Kidney glomerular epithelial cell (primary cell): ENCODE measurements at regions not wholly inside any gene's neighbourhood (a gene's known extent, or its start where the extent isn't known, plus 50 kb on each side); places are given as distances from the start of the nearest gene placed in this dataset.
"Not testable (repeated sequence)": the region's sequence is repeated elsewhere in the genome, so short reads cannot be mapped to it uniquely, and the experiment has no call there.

Experiments
- DNase-seq: peaks from one replicate; lab custom pipeline; 2025; lab: John Stamatoyannopoulos, UW

GRCh38 chr3:88807491-88808105, 299.8 kb upstream of the EPHA3 start:
- DNase-seq = peak; percentile 37

GRCh38 chr3:88809993-88810392, 297.4 kb upstream of the EPHA3 start:
- DNase-seq = no peak

GRCh38 chr3:88810455-88810854, 297.0 kb upstream of the EPHA3 start:
- DNase-seq = no peak

- DNase-seq = no peak
Measured at GRCh38 chr3:88811096-88811495, 296.3 kb upstream of the EPHA3 start.

GRCh38 chr3:88812576-88812975, 294.8 kb upstream of the EPHA3 start:
- no peak for DNase-seq

- DNase-seq = no peak
Measured at GRCh38 chr3:88816445-88816844, 291.0 kb upstream of the EPHA3 start.

GRCh38 chr3:88824666-88825564, 282.5 kb upstream of the EPHA3 start:
- DNase-seq = no peak

GRCh38 chr3:88828466-88828865, 279.0 kb upstream of the EPHA3 start:
- no peak for DNase-seq

- no peak for DNase-seq
Measured at GRCh38 chr3:88852606-88853005, 254.8 kb upstream of the EPHA3 start.

GRCh38 chr3:88863196-88863595, 244.2 kb upstream of the EPHA3 start:
- no peak for DNase-seq

GRCh38 chr3:88876724-88877123, 230.7 kb upstream of the EPHA3 start:
- DNase-seq = no peak

GRCh38 chr3:88879905-88880304, 227.5 kb upstream of the EPHA3 start:
- no peak for DNase-seq

GRCh38 chr3:88882121-88882520, 225.3 kb upstream of the EPHA3 start:
- DNase-seq = peak; percentile 41

GRCh38 chr3:88886624-88887023, 220.8 kb upstream of the EPHA3 start:
- not testable (repeated sequence) for DNase-seq

GRCh38 chr3:88896026-88896425, 211.4 kb upstream of the EPHA3 start:
- no peak for DNase-seq

GRCh38 chr3:88912294-88912877, 195.0 kb upstream of the EPHA3 start:
- DNase-seq = no peak

GRCh38 chr3:88918841-88919240, 188.6 kb upstream of the EPHA3 start:
- no peak for DNase-seq

- DNase-seq = no peak
Measured at GRCh38 chr3:88921986-88922385, 185.4 kb upstream of the EPHA3 start.

GRCh38 chr3:88926221-88926620, 181.2 kb upstream of the EPHA3 start:
- DNase-seq = no peak

GRCh38 chr3:88930611-88931010, 176.8 kb upstream of the EPHA3 start:
- DNase-seq = no peak

GRCh38 chr3:88936831-88937230, 170.6 kb upstream of the EPHA3 start:
- no peak for DNase-seq

- DNase-seq = no peak
Measured at GRCh38 chr3:88940296-88940695, 167.1 kb upstream of the EPHA3 start.

- DNase-seq = no peak
Measured at GRCh38 chr3:88947013-88947412, 160.4 kb upstream of the EPHA3 start.
